ENCODE measurements at regions not wholly inside any gene's neighbourhood (a gene's known extent, or its start where the extent isn't known, plus 50 kb on each side); places are given as distances from the start of the nearest gene placed in this dataset.

DNA sequence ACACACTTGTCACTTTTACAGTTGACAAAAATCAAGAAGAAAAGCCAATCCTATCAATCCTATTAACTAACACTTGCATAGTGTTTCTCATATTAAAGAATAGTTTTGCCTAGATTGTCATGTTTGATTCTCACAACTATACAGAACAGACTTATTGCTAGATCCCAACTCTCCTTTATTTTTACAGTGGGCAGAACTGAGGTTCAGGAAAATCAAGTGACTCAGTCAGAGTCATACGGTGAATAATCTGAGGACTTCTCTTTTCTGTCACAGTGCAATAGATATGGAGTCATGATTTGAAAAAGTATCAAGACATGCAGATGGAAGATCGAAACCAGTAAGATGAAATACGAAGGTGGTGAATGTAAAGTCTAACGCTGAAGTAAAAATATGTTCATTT, 195.1 kb upstream of the CITED2 start:
- no peaks in the 10 kb centered on the region for H3K27me3 ChIP-seq
- H3K4me3 ChIP-seq = no peak overlapping the region
- no peak overlapping the region for H3K27ac ChIP-seq
- no peaks in the 10 kb centered on the region for H3K4me1 ChIP-seq
- H3K9me3 ChIP-seq = no peaks in the 10 kb centered on the region
- DNase-seq (ENCODE audit: low spot score) = no peak
- H3K36me3 ChIP-seq = no peaks in the 10 kb centered on the region
- TF ChIP-seq, protein P1, sequence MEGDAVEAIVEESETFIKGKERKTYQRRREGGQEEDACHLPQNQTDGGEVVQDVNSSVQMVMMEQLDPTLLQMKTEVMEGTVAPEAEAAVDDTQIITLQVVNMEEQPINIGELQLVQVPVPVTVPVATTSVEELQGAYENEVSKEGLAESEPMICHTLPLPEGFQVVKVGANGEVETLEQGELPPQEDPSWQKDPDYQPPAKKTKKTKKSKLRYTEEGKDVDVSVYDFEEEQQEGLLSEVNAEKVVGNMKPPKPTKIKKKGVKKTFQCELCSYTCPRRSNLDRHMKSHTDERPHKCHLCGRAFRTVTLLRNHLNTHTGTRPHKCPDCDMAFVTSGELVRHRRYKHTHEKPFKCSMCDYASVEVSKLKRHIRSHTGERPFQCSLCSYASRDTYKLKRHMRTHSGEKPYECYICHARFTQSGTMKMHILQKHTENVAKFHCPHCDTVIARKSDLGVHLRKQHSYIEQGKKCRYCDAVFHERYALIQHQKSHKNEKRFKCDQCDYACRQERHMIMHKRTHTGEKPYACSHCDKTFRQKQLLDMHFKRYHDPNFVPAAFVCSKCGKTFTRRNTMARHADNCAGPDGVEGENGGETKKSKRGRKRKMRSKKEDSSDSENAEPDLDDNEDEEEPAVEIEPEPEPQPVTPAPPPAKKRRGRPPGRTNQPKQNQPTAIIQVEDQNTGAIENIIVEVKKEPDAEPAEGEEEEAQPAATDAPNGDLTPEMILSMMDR (IDR thresholded peaks at IDR 0.05) = no peak

DNA sequence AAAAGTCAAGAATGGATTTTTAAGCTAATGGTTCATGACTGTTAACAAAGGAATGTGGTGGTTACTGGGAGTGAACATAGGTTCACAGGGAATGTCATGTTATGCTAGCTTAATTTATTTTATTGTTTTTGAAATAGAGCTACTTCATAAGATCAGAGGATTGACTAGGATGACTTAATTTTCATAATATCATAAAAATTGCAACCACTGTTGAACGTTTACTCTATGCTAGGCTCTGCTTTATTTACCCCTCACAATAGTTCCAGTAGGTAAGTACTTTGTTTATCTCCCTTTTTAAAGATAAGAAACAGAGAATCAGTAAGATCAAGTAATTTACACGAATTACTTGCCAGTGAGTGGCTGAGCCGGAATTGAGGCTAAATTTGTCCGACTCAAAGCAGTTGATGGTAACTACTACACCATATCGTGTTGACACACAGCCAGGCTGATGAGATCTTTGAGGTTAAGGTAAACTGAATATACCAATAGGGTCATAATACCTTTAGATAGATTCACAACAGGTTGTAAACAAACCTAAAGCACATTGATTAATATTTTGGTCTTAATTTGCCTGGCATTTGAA, 194.6 kb upstream of the CITED2 start:
- Histone ChIP-seq H3K9me3 (no peaks in the 10 kb centered on the region), H3K27ac (no peak overlapping the region), H3K4me1 (peaks cover 0 to 4% of the 10 kb centered on the region in 2 donors), H3K36me3 (no peaks in the 10 kb centered on the region), H3K27me3 (no peaks in the 10 kb centered on the region), H3K4me3 (no peak overlapping the region)
- DNase-seq (ENCODE audit: low spot score) = no peak
- TF ChIP-seq, protein P1 (IDR thresholded peaks at IDR 0.05) = no peak

DNA sequence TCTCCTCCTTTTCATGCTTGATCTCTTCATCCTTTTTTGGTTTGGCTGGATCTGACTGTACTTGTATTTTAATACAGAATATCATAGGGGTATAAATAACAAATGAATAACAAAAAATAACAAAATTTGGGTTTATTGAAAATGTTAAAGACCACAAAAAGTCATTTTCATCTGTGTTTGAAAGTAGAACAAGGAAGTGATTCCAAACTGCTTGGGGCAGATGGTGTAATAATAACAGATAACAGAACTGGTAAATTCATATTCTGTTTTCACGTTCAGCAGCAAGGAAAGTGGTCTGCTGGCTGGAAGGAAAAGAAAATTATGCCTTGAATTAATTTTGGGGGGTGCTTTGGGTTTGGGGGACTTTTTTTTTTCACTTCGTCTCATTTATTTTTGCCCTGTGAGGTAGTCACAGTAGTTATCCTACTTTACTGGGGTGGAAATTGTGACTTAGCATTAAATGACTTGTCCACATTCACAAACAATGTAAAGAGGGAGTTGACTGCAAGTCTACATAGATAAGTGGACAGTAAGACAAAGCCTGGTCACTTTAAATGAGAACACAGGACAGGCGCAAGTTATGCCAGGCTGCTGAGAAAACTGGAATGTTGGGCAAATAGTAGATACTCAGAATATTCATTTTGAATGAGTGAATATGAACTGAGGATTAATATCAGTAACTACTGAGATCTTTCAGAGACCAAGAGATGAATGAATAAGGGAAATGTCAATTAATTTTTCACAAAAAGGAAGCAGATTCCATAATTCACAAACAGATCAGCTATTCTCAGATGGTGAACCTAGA, 193.9 kb upstream of the CITED2 start:
- H3K4me1 ChIP-seq = peaks cover 0 to 5% of the 10 kb centered on the region in 2 donors
- H3K4me3 ChIP-seq = no peak overlapping the region
- no peak for DNase-seq (ENCODE audit: low spot score)
- H3K27ac ChIP-seq = no peak overlapping the region
- no peaks in the 10 kb centered on the region for H3K27me3 ChIP-seq
- TF ChIP-seq, protein P1 (IDR thresholded peaks at IDR 0.05) = no peak
- H3K36me3 ChIP-seq = no peaks in the 10 kb centered on the region
- no peaks in the 10 kb centered on the region for H3K9me3 ChIP-seq

DNA sequence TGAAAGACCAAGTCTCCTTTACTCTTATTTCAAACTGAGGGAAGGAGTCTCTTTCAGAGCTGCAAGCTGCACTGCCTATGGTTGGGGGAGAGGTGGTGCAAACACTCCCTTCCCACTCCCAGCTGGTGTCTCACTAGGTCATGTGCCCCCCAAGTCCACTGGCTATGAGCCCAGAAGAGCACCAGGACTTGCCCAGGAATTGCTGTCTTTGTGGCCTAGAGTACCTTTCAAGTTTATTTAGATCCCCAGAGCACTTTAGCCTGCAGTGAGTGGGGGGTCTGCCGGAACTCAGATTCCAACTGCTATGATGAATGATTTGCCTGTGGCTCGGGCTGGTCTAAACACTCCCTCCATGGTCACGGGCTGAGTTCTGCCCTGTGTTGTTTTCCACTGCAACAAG, 192.6 kb upstream of the CITED2 start:
- DNase-seq (ENCODE audit: low spot score) = no peak
- Histone ChIP-seq H3K27me3 (no peaks in the 10 kb centered on the region), H3K27ac (no peak overlapping the region), H3K36me3 (no peaks in the 10 kb centered on the region), H3K4me1 (peaks cover 0 to 5% of the 10 kb centered on the region in 2 donors), H3K9me3 (no peaks in the 10 kb centered on the region), H3K4me3 (no peak overlapping the region)
- TF ChIP-seq, protein P1 (IDR thresholded peaks at IDR 0.05) = no peak

DNA sequence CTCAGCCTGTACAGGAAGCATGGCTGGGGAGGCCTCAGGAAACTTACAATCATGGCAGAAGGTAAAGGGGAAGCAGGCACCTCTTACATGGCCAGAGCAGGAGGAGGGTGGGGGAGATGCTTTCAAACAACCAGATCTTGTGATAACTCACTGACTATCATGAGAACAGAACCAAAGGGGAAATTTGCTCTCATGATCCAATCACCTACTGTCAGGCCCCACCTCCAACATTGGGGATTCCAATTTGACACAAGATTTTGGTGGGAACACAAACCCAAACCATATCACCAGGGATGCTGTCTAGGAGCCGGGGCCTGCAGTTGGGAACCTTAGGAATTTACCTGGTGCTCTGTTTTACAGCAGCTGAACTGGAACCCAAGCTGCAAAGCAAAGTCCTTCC, 191.1 kb upstream of the CITED2 start:
- DNase-seq (ENCODE audit: low spot score) = no peak
- Histone ChIP-seq H3K36me3 (no peaks in the 10 kb centered on the region), H3K27ac (no peak overlapping the region), H3K4me1 (peaks cover 0 to 5% of the 10 kb centered on the region in 2 donors), H3K4me3 (no peak overlapping the region), H3K9me3 (no peaks in the 10 kb centered on the region), H3K27me3 (no peaks in the 10 kb centered on the region)
- TF ChIP-seq, protein P1 (IDR thresholded peaks at IDR 0.05) = no peak

All from right atrium auricular region (tissue), 2 donors.